HG03097 (cell line): ENCODE measurements at regions not wholly inside any gene's neighbourhood (a gene's known extent, or its start where the extent isn't known, plus 50 kb on each side); places are given as distances from the start of the nearest gene placed in this dataset.
"Not testable (repeated sequence)": the region's sequence is repeated elsewhere in the genome, so short reads cannot be mapped to it uniquely, and the experiment has no call there.

ENCODE experiments used
- ATAC-seq: cut with Tn5 transposase; IDR thresholded peaks from one replicate; pipeline ENCODE4 v1.9.1; 2021; ENCODE audit not compliant: unreplicated experiment, low FRiP score

DNA sequence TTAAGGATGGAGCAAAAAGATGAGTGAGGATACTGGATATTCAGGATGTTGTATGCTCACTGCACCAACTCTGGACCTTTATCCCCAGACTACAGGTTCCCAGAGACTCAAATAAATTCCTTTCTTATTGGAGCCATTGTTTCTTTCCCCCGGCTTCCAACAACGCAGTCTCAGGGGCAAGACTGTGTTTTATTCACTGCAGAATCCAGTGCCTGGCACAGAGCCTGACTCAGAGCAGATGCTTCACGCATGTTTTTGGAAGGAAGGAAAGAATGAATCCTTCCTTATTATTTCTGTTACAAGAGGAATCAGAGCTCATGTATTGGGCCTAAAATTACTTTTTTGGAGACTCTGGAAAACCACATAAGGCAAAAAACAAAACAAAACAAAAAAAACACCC lies 96.0 kb upstream of the VGLL4 start:
- no peak for ATAC-seq

- no peak for ATAC-seq
These were observed 95.4 kb upstream of the VGLL4 start for GRCh38 chr3:11739123-11739522.

DNA sequence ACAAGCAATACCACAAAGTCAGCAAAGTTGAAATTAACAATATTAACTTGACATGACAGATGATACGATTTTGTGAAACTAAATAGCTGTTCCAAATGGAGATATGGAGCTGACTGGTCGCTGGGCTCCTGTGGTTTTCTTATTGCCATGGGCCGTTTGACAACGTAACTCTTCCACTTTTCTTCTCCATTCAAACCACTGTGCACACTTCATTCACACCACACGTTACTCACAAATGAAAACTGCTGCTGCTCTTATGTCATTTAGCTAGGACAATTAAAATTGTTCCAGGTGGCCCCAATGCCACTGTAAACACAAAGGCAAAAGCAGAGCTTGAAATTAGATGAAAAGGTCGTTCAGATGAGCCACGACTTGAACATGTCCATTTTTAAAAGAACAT lies 94.0 kb upstream of the VGLL4 start:
- no peak for ATAC-seq

DNA sequence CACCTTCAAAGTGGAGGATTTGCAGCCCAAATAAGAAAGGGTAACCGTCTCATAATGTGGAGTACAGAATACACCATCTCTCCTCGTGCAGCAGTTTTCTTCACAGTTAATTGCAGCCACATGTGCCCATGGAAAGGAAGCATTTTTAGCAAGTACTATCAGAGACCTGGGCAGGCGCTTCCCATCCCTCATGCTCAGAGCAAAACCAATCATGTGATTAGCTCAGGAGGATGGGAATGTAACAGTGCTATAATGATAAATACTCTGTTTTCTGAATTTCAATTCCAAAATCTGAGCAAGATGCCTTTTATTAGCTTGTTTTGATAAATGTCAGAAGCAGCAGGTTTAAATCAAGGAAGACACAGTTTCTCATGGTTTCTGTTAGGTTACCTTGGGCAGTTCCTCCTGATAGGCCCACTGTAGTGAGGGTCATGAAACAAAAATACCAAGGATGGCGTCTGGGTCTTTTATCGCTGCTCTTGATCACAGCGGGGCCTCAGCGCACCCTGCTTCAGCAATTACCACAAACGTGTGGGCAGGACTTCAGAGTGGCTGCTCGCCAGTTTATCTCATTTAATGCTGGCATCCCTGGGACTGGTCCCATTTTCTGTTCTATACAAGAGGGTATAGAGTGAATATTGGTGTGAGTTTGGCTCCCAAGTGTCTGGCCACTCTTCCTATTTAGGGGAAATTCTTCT lies 92.6 kb upstream of the VGLL4 start:
- no peak for ATAC-seq

GRCh38 chr3:11735638-11736037 lies 91.9 kb upstream of the VGLL4 start:
- no peak for ATAC-seq

GRCh38 chr3:11735111-11735510 lies 91.4 kb upstream of the VGLL4 start:
- not testable (repeated sequence) for ATAC-seq

DNA sequence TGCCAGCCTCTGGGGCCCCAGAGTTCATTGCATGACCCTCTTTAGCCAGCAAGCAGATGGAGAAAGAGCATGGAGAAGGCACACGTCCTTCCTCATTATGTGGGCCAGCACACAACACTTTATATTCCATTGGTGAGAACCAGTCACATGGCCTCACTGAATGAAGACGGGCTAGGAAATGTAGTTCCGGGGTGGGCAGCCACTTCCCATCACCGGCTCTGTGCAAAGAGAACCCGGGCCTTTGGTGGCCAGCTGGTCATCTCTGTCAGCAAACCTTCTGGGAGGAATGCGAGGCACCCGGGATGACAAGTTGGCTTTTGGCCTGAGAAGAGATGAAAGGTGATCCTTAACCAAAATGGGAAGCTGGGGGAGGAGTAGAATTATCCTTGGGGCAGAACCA lies 90.2 kb upstream of the VGLL4 start:
- ATAC-seq: no peak

- no peak for ATAC-seq
These were observed 83.5 kb upstream of the VGLL4 start for GRCh38 chr3:11727207-11727606.

DNA sequence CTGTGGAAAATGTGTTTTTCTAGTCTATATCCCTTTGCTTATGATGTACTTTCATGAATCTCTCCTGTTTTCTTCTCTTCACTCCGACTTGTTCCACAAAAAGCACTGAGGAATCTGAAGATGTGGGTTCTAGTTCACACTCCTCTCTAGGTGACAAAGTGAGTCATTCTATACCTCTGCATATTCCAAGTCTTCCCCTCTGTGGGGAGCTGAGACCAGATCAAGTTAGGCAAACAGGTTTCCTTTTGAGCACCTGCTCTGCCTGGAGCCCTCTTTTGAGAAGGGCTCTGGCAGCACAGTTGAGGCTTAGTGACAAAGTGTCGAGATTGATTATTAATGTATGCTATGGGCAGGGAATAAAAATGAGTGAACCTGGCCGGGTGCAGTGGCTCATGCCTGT lies 82.4 kb upstream of the VGLL4 start:
- ATAC-seq: no peak

GRCh38 chr3:11725340-11725641 lies 81.6 kb upstream of the VGLL4 start:
- not testable (repeated sequence) for ATAC-seq

DNA sequence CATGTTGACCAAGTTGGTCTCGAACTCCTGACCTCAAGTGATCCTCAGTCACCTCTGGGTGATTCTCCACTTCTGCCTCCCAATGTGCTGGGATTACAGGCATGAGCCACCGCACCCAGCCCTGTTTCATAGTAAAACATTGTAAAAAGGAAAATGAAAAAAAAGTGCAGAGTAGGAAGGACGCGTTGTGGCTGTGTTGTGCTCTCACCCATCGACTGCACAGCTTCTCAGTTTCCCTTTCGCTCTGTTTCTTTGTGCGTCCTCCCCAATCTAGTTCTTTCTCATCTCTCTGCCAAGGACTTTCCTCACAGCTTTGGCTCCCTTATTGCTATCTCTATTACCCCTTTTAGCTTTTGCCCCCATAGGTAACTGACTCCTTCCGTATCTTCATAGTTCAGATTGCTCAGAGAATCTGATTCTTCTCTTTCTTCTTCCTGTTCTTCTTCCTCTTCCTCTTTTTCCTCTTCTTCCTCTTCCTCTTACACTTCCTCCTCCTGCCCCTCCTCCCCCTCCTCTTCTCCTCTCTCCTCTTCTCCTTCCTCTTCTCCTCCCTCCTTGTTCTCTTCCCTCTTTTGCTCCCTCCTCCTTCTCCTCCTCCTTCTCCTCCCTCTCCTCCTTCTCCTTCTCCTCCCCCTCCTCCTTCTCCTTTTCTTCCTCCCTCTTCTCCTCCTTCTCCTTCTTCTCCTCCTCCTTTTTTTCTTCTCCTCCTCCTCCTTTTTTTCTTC lies 81.1 kb upstream of the VGLL4 start:
- no peak for ATAC-seq

- ATAC-seq: no peak
These were observed 77.8 kb upstream of the VGLL4 start for GRCh38 chr3:11721479-11721878.

DNA sequence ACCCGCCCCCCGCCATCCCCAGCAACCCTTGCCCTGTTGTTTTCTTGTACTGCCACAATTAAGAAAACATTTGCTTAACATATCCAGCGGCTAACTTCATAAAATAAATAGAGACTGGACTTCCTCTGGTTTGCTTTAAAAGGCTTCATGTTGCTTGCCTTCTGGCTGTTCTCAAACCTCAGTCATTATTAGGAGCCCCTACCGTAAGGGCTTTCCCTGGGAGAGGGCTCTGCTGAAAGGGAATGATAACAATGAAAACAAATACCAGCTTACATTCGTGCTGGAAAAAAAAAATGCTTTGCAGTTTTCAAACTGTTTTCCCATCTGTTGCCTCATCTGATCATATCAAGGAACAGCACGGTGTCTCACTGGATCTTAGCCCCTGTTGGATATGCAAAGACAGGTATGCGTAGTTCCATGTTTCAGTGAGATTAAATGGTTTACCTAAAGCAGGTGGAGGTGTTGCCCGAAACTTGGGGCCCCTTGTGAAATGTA lies 77.2 kb upstream of the VGLL4 start:
- no peak for ATAC-seq

GRCh38 chr3:11720304-11720898 lies 76.7 kb upstream of the VGLL4 start:
- ATAC-seq: no peak

DNA sequence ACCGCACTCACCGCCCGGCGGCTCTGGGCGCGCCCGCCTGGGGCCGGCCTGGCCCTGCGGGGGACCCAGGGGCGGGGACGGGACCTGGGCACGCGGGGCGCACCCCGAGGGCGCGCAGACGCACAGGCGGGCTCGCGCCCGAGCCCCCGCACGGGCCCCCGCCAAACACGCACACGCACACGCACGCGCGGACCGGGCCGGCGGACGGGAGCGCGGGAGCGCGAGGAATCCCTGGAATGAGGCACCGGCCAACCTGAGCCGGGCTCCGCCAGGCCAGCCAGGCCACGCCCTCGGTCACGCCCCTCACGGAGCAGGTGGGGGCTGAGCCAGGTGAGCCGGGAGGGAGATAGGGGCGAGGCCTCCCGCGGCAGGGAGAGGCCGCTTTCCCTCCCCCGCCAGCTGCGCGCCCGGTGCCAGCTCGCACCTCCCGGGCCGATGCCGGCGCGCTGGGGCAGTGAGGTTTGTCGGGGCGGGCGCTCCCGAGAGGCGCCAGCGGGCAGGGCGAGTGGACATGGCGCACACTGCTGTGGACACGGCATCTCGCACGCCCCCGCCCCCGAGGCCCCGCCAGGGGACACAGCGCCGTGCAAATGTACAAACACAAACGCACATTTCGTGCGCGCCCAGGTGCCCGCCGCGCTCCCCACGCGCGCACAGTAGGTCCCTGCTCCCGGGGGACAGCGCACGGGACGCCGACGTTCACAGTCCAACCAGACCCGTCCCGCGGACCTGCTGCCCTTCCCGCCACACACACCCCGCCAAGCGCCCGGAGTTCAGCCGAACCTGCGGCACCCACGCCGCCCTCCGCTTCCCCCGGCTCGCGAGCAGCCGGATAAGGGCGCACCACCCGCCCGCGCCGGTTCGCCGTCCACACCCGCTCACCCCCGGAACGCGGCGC lies 75.9 kb upstream of the VGLL4 start:
- ATAC-seq: peak; percentile 50

GRCh38 chr3:11718637-11719405 lies 75.1 kb upstream of the VGLL4 start:
- ATAC-seq: peak; percentile 29

- no peak for ATAC-seq
These were observed 74.3 kb upstream of the VGLL4 start for GRCh38 chr3:11717768-11718636.

DNA sequence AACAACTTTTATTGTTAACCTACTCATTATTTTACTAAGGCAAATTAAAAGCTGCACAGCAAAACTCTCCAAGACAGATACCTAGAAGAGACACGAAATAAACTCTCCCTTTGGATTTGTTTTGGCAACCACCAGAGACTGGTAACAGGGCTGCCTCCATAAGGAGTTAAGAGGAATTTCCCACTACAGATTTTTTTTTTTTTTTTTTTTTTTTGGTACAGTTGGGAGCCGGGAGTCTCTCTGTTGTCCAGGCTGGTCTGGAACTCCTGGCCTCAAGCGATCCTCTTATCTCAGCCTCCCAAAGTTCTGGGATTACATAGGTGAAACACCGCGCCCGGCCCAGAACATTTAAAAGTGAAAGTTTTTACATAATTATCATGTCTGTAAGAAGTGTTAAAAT lies 73.6 kb upstream of the VGLL4 start:
- no peak for ATAC-seq

GRCh38 chr3:11716573-11717290 lies 73.0 kb upstream of the VGLL4 start:
- ATAC-seq: no peak
